Astrocyte (in vitro differentiated cells and primary cell): ENCODE measurements at regions not wholly inside any gene's neighbourhood (a gene's known extent, or its start where the extent isn't known, plus 50 kb on each side); places are given as distances from the start of the nearest gene placed in this dataset.
"Not testable (repeated sequence)": the region's sequence is repeated elsewhere in the genome, so short reads cannot be mapped to it uniquely, and the experiment has no call there.

Source experiments
- CTCF ChIP-seq: IDR thresholded peaks from 2 replicates; pipeline ENCODE4 v1.5.1; 2011; ENCODE audit warnings: low read depth, mild to moderate bottlenecking, inconsistent platforms, low read length, moderate library complexity; ENCODE audit not compliant: insufficient read depth
- EZH2 ChIP-seq: IDR thresholded peaks from 2 replicates; pipeline ENCODE4 v1.6.1; 2012; ENCODE audit warnings: mild to moderate bottlenecking, low read length, inconsistent platforms; ENCODE audit not compliant: insufficient read depth

GRCh38 chrX:127221821-127222220 lies 402.3 kb downstream of the PRR32 start:
- TF ChIP-seq CTCF, EZH2: not testable (repeated sequence)
